ENCODE measurements at regions not wholly inside any gene's neighbourhood (a gene's known extent, or its start where the extent isn't known, plus 50 kb on each side); places are given as distances from the start of the nearest gene placed in this dataset.

DNA sequence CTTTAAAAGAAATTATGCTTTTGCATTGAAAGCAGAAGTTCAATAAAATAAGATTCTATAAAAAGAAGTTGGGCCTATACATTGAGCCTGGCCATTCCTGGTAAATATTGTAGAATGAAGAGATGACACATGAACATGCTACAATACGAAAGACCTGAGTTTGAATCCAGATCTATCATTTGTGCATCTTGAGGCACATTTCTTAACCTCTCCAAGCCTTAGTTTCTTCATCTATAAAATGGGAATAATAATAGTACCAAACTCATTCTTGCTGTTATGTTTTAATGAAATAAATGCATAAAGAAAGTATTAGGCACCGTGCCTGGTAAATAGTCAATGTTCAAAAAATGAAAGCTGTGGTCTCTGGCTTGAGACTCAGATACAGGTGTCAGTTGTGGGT, 76.9 kb upstream of the PHACTR2 start:
- TF ChIP-seq TCF12 (IDR thresholded peaks at IDR 0.05; ENCODE audit: low read depth, low read length): no peak
- TF ChIP-seq, protein P1, sequence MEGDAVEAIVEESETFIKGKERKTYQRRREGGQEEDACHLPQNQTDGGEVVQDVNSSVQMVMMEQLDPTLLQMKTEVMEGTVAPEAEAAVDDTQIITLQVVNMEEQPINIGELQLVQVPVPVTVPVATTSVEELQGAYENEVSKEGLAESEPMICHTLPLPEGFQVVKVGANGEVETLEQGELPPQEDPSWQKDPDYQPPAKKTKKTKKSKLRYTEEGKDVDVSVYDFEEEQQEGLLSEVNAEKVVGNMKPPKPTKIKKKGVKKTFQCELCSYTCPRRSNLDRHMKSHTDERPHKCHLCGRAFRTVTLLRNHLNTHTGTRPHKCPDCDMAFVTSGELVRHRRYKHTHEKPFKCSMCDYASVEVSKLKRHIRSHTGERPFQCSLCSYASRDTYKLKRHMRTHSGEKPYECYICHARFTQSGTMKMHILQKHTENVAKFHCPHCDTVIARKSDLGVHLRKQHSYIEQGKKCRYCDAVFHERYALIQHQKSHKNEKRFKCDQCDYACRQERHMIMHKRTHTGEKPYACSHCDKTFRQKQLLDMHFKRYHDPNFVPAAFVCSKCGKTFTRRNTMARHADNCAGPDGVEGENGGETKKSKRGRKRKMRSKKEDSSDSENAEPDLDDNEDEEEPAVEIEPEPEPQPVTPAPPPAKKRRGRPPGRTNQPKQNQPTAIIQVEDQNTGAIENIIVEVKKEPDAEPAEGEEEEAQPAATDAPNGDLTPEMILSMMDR (IDR thresholded peaks at IDR 0.05; ENCODE audit: control extremely low read depth in 1 of 3, insufficient read depth in 1 of 3, low read depth in 1 of 3, low read length in 3 of 3): no peak
- TF ChIP-seq EZH2 (IDR thresholded peaks at IDR 0.05; ENCODE audit: low read depth, low read length, severe bottlenecking): no peak
- TF ChIP-seq HDAC6 (IDR thresholded peaks at IDR 0.05; ENCODE audit: low read depth, low read length): no peak
- no peak for TF ChIP-seq RAD21 (IDR thresholded peaks at IDR 0.05 in 1 of 2, conservative IDR thresholded peaks at IDR 0.05 in 1 of 2; ENCODE audit: low read depth in 2 of 2, low read length in 2 of 2)

All from H1 (cell line).